ENCODE measurements at regions not wholly inside any gene's neighbourhood (a gene's known extent, or its start where the extent isn't known, plus 50 kb on each side); places are given as distances from the start of the nearest gene placed in this dataset.

DNA sequence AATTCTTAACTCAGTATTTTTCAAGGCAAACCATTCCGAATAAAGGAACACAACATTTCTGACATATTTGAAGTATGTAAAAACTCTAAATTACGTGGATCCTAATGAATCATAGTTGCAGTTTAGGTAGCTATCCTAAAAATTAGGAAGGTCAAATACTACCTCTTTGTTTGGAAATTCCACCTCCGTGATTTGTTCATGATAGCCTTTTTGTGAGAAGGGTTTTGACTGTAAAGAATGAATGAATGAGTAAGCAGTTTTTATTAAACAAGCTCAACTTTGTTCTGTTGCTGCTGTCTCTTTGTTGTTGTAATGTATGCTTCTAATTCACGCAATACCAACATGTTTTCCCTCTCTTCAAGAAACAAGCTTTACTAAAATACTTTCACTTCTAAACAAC lies 840.4 kb downstream of the USP25 start:
- DNase-seq (ENCODE audit: low read depth) = no peak
- in situ Hi-C loops (cut with HindIII; ENCODE audit: low sequenced_read_pairs) = no loop called here
- TF ChIP-seq, protein P1, sequence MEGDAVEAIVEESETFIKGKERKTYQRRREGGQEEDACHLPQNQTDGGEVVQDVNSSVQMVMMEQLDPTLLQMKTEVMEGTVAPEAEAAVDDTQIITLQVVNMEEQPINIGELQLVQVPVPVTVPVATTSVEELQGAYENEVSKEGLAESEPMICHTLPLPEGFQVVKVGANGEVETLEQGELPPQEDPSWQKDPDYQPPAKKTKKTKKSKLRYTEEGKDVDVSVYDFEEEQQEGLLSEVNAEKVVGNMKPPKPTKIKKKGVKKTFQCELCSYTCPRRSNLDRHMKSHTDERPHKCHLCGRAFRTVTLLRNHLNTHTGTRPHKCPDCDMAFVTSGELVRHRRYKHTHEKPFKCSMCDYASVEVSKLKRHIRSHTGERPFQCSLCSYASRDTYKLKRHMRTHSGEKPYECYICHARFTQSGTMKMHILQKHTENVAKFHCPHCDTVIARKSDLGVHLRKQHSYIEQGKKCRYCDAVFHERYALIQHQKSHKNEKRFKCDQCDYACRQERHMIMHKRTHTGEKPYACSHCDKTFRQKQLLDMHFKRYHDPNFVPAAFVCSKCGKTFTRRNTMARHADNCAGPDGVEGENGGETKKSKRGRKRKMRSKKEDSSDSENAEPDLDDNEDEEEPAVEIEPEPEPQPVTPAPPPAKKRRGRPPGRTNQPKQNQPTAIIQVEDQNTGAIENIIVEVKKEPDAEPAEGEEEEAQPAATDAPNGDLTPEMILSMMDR (IDR thresholded peaks at IDR 0.05; ENCODE audit: low read depth, low read length, missing control alignments) = no peak
- no peak overlapping the region for H3K4me3 ChIP-seq (ENCODE audit: low read depth, low read length)

DNA sequence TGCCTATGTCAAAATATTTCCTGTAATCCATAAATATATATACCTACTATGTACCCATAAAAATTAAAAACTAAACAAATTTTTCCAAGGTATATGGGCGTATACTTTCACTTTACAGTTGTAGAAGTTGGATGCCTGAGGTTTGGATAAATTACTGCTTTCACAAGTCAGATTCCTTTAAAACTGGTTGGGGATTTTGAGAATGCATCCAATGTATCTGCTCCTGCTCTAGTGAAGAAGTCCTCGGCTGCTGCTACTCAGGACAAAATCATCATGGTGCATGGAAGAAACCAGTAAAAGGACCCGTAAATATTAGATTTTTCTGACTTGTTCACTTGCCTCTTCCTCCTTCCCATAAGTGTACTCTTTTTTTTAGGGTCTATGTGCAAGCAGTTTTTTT lies 841.1 kb downstream of the USP25 start:
- H3K4me3 ChIP-seq (ENCODE audit: low read depth, low read length) = no peak overlapping the region
- TF ChIP-seq, protein P1 (IDR thresholded peaks at IDR 0.05; ENCODE audit: low read depth, low read length, missing control alignments) = no peak
- no peak for DNase-seq (ENCODE audit: low read depth)
- in situ Hi-C loops (cut with HindIII; ENCODE audit: low sequenced_read_pairs) = no loop called here

DNA sequence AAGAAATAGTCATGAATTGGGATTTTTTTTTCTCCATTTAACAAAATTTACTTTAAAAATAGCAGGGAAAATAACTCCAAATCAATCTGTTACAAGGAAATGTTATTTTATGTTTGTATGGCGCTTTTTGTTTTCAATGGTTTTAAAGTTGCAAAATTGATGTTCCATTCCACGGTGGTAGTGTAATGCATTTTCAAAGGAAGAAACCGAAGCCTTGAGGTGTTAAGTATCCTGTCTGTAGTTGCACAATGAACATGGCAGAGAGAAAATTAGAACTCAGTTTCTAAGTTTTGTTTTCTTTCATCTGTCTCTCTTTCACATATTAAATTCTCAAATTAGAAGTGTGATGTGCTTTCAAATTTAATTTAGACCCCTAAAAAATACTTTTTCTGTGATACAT lies 841.8 kb downstream of the USP25 start:
- in situ Hi-C loops (cut with HindIII; ENCODE audit: low sequenced_read_pairs) = no loop called here
- TF ChIP-seq, protein P1 (IDR thresholded peaks at IDR 0.05; ENCODE audit: low read depth, low read length, missing control alignments) = no peak
- DNase-seq (ENCODE audit: low read depth) = no peak
- no peak overlapping the region for H3K4me3 ChIP-seq (ENCODE audit: low read depth, low read length)

DNA sequence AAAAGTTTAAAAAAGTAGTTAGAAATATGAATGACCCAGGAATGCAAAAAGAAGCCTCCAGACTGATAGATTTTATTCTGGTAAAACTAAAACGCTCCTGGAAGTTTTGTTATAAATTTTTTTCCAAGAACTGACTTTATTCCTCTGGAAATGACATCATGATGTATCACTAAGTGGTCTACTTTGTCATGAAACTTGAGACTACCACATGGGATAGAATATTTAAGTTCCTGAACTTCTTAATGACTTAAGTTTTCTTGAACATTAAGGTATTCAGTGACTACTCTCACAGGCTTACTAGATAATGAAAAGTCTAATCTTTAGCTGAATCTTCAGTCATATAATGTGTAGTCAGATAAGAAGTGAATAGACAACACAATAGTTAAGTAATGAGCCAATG lies 842.2 kb downstream of the USP25 start:
- TF ChIP-seq, protein P1 (IDR thresholded peaks at IDR 0.05; ENCODE audit: low read depth, low read length, missing control alignments) = no peak
- in situ Hi-C loops (cut with HindIII; ENCODE audit: low sequenced_read_pairs) = no loop called here
- no peak overlapping the region for H3K4me3 ChIP-seq (ENCODE audit: low read depth, low read length)
- DNase-seq (ENCODE audit: low read depth) = no peak

DNA sequence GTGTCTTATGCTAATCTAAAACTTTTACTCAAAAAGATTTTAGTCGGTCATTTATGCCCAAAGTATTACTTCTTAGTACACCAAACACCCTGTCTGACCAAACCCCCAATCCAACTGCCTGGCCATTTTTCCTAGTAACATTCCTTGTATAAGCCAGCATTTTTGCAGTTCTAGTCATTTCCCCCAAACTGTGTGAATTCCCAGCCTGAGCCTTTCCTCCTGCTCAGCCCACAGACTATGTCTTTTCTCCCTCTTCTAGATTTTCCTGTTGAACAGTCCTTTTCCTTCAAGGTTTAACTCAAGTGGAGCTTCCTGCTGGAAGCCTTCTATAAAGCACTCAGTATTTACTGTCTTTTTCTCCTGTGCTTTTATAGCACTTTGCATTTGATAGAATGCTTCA lies 843.8 kb downstream of the USP25 start:
- in situ Hi-C loops (cut with HindIII; ENCODE audit: low sequenced_read_pairs) = no loop called here
- TF ChIP-seq, protein P1 (IDR thresholded peaks at IDR 0.05; ENCODE audit: low read depth, low read length, missing control alignments) = no peak
- H3K4me3 ChIP-seq (ENCODE audit: low read depth, low read length) = no peak overlapping the region
- no peak for DNase-seq (ENCODE audit: low read depth)

DNA sequence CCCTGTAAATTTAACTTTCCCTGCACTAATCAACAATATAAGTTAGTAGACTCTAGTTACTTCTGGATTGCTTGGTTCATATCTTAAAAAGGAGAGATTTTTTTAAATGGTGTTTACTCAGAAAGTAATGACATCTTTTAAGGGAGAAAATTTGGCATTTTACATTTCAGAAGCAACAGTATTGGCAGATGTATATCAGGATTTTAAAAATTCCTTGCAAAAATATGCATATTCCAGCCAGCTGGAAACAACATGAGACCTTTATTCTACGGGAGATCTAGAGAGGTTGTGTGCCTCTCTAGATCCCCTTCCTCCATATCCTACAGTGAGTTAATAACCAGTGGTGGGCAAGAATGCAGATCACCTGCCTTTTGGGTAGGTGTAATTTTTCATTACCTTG lies 848.2 kb downstream of the USP25 start:
- in situ Hi-C loops (cut with HindIII; ENCODE audit: low sequenced_read_pairs) = no loop called here
- H3K4me3 ChIP-seq (ENCODE audit: low read depth, low read length) = no peak overlapping the region
- no peak for DNase-seq (ENCODE audit: low read depth)
- TF ChIP-seq, protein P1 (IDR thresholded peaks at IDR 0.05; ENCODE audit: low read depth, low read length, missing control alignments) = no peak

DNA sequence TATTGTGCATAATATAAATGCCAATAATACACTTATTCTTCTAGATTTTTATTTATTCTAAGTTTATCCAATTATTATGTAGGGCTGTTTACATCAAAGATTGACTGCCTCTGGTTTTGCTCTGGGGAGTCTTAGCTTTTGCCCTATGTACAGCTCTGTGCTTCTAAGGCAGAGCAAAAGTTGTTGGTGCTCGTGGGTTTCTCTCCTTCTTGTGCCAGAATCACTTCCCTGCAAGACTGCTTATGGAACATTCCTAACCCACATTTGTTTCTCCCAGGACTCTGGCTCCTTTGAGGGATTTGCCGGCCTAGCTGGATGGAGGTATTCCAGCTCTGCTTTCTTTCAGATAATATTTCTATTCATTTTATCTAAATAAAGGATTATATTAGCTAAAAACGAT lies 849.1 kb downstream of the USP25 start:
- in situ Hi-C loops (cut with HindIII; ENCODE audit: low sequenced_read_pairs) = no loop called here
- no peak for DNase-seq (ENCODE audit: low read depth)

More for the DNA sequence above, 849.1 kb downstream of the USP25 start:
- TF ChIP-seq, protein P1 (IDR thresholded peaks at IDR 0.05; ENCODE audit: low read depth, low read length, missing control alignments) = no peak
- H3K4me3 ChIP-seq (ENCODE audit: low read depth, low read length) = no peak overlapping the region

All from astrocyte of the cerebellum (primary cell).